GM13976 (cell line): ENCODE measurements at regions not wholly inside any gene's neighbourhood (a gene's known extent, or its start where the extent isn't known, plus 50 kb on each side); places are given as distances from the start of the nearest gene placed in this dataset.

ENCODE experiments used
- DNase-seq: peaks from one replicate; pipeline ENCODE4 v3.0.0; 2012; ENCODE audit warnings: low spot score
- in situ Hi-C: fragments of 300-500 bp; cut with MboI; formaldehyde crosslinking; loops from one replicate; pipeline ENCODE4 v1.12.0; 2022; ENCODE audit warnings: low sequenced_read_pairs, mixed read lengths, inconsistent platforms; ENCODE audit not compliant: unreplicated experiment
- TF ChIP-seq, protein P1 (sequence below): IDR thresholded peaks from 2 replicates; pipeline ENCODE4 v1.5.1; 2012; ENCODE audit warnings: borderline replicate concordance, mild to moderate bottlenecking; ENCODE audit not compliant: insufficient read depth; ENCODE audit errors: extremely low read depth, missing control alignments, control extremely low read depth

DNA sequence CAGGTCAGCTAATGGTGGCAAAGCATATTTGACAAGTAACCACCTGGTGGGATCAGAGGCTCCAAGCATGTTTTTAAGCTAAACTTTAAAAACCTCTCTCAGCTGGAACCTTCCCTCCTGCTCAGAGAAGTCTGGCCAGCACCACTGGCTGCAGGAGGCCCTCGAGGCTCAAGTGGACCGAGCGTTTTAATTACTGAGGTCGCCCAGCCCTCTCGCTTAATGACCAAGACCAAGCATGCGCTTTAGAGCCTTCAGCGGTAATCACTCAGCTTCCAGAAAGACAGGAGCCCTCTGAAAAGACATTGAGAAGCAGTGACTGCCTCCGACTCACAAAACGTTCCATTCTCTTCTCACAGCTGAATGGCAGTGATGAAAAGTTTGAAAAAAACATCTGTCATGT is 383.4 kb upstream of the ADARB2 start:
- TF ChIP-seq, protein P1, sequence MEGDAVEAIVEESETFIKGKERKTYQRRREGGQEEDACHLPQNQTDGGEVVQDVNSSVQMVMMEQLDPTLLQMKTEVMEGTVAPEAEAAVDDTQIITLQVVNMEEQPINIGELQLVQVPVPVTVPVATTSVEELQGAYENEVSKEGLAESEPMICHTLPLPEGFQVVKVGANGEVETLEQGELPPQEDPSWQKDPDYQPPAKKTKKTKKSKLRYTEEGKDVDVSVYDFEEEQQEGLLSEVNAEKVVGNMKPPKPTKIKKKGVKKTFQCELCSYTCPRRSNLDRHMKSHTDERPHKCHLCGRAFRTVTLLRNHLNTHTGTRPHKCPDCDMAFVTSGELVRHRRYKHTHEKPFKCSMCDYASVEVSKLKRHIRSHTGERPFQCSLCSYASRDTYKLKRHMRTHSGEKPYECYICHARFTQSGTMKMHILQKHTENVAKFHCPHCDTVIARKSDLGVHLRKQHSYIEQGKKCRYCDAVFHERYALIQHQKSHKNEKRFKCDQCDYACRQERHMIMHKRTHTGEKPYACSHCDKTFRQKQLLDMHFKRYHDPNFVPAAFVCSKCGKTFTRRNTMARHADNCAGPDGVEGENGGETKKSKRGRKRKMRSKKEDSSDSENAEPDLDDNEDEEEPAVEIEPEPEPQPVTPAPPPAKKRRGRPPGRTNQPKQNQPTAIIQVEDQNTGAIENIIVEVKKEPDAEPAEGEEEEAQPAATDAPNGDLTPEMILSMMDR: no peak
- in situ Hi-C loops: no loop called here
- no peak for DNase-seq

GRCh38 chr10:2119316-2119715 is 382.0 kb upstream of the ADARB2 start:
- no peak for DNase-seq
- in situ Hi-C loops: no loop called here
- TF ChIP-seq, protein P1: no peak

GRCh38 chr10:2118201-2118600 is 380.9 kb upstream of the ADARB2 start:
- in situ Hi-C loops: no loop called here
- DNase-seq: no peak
- TF ChIP-seq, protein P1: no peak

- no peak for DNase-seq
- in situ Hi-C loops: no loop called here
Observed at GRCh38 chr10:2117641-2118040, 380.3 kb upstream of the ADARB2 start.

DNA sequence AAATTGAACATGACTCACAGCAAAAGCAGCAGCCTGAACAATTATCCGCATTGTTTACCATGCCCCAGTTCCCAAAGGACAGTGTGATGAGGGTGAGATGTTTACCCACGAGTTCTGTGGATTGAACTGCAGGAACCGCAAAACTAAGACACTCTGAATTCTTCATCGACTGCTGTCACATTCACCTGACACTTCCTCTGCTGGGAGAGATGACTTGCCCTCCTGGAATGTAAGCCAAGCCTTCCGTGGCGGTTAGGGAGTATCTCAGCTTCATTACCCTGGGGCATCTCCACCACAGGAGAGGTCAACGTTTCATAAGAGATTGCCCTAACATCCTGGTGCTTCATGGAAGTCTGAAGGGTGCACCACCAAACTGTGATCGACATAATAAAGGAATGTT is 374.6 kb upstream of the ADARB2 start:
- in situ Hi-C loops: no loop called here
- TF ChIP-seq, protein P1: no peak
- no peak for DNase-seq

More at GRCh38 chr10:2117641-2118040, 380.3 kb upstream of the ADARB2 start:
- TF ChIP-seq, protein P1: no peak

GRCh38 chr10:2108496-2108895 is 371.2 kb upstream of the ADARB2 start:
- TF ChIP-seq, protein P1: no peak
- in situ Hi-C loops: no loop called here
- no peak for DNase-seq

- TF ChIP-seq, protein P1: no peak
- in situ Hi-C loops: no loop called here
- DNase-seq: no peak
Observed at GRCh38 chr10:2106641-2107040, 369.3 kb upstream of the ADARB2 start.
